Fibroblast of mammary gland (primary cell): ENCODE measurements at regions not wholly inside any gene's neighbourhood (a gene's known extent, or its start where the extent isn't known, plus 50 kb on each side); places are given as distances from the start of the nearest gene placed in this dataset.
"Not testable (repeated sequence)": the region's sequence is repeated elsewhere in the genome, so short reads cannot be mapped to it uniquely, and the experiment has no call there.

Experiments used
- DNase-seq: peaks from one replicate; pipeline ENCODE4 v3.0.0-alpha.2; 2010; ENCODE audit warnings: low read depth
- H3K4me3 ChIP-seq: 2 replicates; pipeline ENCODE4 v1.5.1; 2011; ENCODE audit warnings: low read depth, mild to moderate bottlenecking, low read length, moderate library complexity; ENCODE audit not compliant: control insufficient read depth
- CTCF ChIP-seq: conservative IDR thresholded peaks from 2 replicates; pipeline ENCODE4 v1.5.1; 2011; ENCODE audit warnings: low read depth, low read length, inconsistent platforms; ENCODE audit not compliant: control insufficient read depth, insufficient read depth

GRCh38 chr15:20194591-20195198 lies 346.9 kb downstream of the GOLGA6L6 start:
- H3K4me3 ChIP-seq, DNase-seq: not testable (repeated sequence)

- H3K4me3 ChIP-seq, result not testable (repeated sequence)
Measured at GRCh38 chr15:20192982-20193929, 348.3 kb downstream of the GOLGA6L6 start.

GRCh38 chr15:20191508-20192125 lies 350.0 kb downstream of the GOLGA6L6 start:
- not testable (repeated sequence) for H3K4me3 ChIP-seq, DNase-seq

More at GRCh38 chr15:20192982-20193929, 348.3 kb downstream of the GOLGA6L6 start:
- DNase-seq, result not testable (repeated sequence)
- TF ChIP-seq CTCF, result peak; percentile 10

GRCh38 chr15:20188611-20189010 lies 353.0 kb downstream of the GOLGA6L6 start:
- not testable (repeated sequence) for H3K4me3 ChIP-seq

GRCh38 chr15:20187370-20188355 lies 353.9 kb downstream of the GOLGA6L6 start:
- not testable (repeated sequence) for H3K4me3 ChIP-seq, DNase-seq

More at GRCh38 chr15:20188611-20189010, 353.0 kb downstream of the GOLGA6L6 start:
- DNase-seq, result not testable (repeated sequence)

- DNase-seq, H3K4me3 ChIP-seq: not testable (repeated sequence)
Measured at GRCh38 chr15:20184879-20185278, 356.7 kb downstream of the GOLGA6L6 start.

- H3K4me3 ChIP-seq, DNase-seq: not testable (repeated sequence)
Measured at GRCh38 chr15:20168221-20168620, 373.4 kb downstream of the GOLGA6L6 start.

GRCh38 chr15:20153528-20153927 lies 388.1 kb downstream of the GOLGA6L6 start:
- H3K4me3 ChIP-seq, DNase-seq: not testable (repeated sequence)

GRCh38 chr15:20148679-20149078 lies 392.9 kb downstream of the GOLGA6L6 start:
- not testable (repeated sequence) for DNase-seq, H3K4me3 ChIP-seq

GRCh38 chr15:20148008-20148407 lies 393.6 kb downstream of the GOLGA6L6 start:
- H3K4me3 ChIP-seq, DNase-seq: not testable (repeated sequence)

- not testable (repeated sequence) for DNase-seq
Measured at GRCh38 chr15:20144333-20145036, 397.1 kb downstream of the GOLGA6L6 start.

GRCh38 chr15:20142906-20143305 lies 398.7 kb downstream of the GOLGA6L6 start:
- H3K4me3 ChIP-seq, DNase-seq: not testable (repeated sequence)

More at GRCh38 chr15:20144333-20145036, 397.1 kb downstream of the GOLGA6L6 start:
- H3K4me3 ChIP-seq, result not testable (repeated sequence)

- not testable (repeated sequence) for H3K4me3 ChIP-seq, DNase-seq
Measured at GRCh38 chr15:20142410-20142809, 399.2 kb downstream of the GOLGA6L6 start.

- DNase-seq, H3K4me3 ChIP-seq: not testable (repeated sequence)
Measured at GRCh38 chr15:20124668-20125067, 416.9 kb downstream of the GOLGA6L6 start.
